ENCODE measurements at regions not wholly inside any gene's neighbourhood (a gene's known extent, or its start where the extent isn't known, plus 50 kb on each side); places are given as distances from the start of the nearest gene placed in this dataset.
A peak's percentile ranks its signal among the peaks of the same experiment; 100 is the strongest.

DNA sequence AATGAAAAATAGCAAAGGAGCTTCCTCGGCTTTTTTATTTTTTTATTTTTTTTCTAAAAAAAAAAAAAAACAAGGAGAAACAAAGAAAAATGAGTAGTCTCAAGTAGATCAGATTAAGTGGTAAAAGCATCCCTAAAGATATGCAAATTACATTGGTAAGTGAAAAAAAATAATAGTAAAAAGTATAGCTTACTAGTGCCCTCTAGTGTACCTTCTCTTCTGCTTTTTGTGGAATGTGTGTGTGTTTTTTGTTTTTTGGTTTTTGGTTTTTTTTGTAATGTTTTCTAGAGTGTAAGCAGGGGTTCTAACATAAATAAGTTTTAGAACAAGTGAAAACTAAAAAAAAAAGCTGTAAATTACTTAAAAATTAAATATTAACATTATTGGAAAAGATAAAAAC, 1062.0 kb downstream of the HACE1 start:
- no peak for TF ChIP-seq CREB1 (CRISPR knock-in tag; IDR thresholded peaks at IDR 0.05)
- no peak for TF ChIP-seq TEAD4 (CRISPR knock-in tag; IDR thresholded peaks at IDR 0.05)
- TF ChIP-seq, protein P1, sequence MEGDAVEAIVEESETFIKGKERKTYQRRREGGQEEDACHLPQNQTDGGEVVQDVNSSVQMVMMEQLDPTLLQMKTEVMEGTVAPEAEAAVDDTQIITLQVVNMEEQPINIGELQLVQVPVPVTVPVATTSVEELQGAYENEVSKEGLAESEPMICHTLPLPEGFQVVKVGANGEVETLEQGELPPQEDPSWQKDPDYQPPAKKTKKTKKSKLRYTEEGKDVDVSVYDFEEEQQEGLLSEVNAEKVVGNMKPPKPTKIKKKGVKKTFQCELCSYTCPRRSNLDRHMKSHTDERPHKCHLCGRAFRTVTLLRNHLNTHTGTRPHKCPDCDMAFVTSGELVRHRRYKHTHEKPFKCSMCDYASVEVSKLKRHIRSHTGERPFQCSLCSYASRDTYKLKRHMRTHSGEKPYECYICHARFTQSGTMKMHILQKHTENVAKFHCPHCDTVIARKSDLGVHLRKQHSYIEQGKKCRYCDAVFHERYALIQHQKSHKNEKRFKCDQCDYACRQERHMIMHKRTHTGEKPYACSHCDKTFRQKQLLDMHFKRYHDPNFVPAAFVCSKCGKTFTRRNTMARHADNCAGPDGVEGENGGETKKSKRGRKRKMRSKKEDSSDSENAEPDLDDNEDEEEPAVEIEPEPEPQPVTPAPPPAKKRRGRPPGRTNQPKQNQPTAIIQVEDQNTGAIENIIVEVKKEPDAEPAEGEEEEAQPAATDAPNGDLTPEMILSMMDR (IDR thresholded peaks at IDR 0.05): peak; percentile 28; the same call in 1 of the 2 replicates

All from WTC11 (cell line).